Fibroblast of lung (primary cell): ENCODE measurements at regions not wholly inside any gene's neighbourhood (a gene's known extent, or its start where the extent isn't known, plus 50 kb on each side); places are given as distances from the start of the nearest gene placed in this dataset.

Source experiments
- EZH2 ChIP-seq: IDR thresholded peaks from 2 replicates; pipeline ENCODE4 v1.5.1; 2012; ENCODE audit warnings: low read length, control low read depth, mild to moderate bottlenecking; ENCODE audit errors: missing control alignments
- TF ChIP-seq, protein P1 (sequence below), 2 donors: IDR thresholded peaks in 1 of 2; conservative IDR thresholded peaks in 1 of 2; 1 replicate in 1 of 2; 2 replicates in 1 of 2; pipeline ENCODE4 v1.5.1; 2011 to 2012; ENCODE audit warnings: low read length in 2 of 2, control low read depth in 1 of 2, inconsistent platforms in 1 of 2, low read depth in 1 of 2, mild to moderate bottlenecking in 1 of 2

DNA sequence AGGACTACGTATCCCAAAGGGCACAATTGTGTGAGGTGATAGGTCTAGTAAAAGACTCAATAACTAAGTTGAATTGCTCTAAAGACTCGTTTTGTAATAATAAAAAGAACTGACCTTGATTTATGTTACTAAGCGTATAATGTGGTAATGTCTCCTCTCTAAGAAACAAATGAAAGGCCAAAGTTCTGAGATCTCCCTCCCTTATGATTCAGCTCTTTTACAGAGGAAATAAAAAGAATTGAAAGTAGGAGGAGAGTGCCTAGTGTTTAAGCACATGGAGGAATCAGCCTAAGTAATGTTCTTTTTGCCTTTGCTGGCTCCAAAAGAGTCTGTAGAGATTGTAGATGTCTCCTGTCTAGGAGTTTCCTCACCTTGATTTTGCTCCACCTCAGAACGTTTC lies 98.0 kb downstream of the ARL4A start:
- TF ChIP-seq, protein P1, sequence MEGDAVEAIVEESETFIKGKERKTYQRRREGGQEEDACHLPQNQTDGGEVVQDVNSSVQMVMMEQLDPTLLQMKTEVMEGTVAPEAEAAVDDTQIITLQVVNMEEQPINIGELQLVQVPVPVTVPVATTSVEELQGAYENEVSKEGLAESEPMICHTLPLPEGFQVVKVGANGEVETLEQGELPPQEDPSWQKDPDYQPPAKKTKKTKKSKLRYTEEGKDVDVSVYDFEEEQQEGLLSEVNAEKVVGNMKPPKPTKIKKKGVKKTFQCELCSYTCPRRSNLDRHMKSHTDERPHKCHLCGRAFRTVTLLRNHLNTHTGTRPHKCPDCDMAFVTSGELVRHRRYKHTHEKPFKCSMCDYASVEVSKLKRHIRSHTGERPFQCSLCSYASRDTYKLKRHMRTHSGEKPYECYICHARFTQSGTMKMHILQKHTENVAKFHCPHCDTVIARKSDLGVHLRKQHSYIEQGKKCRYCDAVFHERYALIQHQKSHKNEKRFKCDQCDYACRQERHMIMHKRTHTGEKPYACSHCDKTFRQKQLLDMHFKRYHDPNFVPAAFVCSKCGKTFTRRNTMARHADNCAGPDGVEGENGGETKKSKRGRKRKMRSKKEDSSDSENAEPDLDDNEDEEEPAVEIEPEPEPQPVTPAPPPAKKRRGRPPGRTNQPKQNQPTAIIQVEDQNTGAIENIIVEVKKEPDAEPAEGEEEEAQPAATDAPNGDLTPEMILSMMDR (conservative IDR thresholded peaks at IDR 0.05 in 1 of 2, IDR thresholded peaks at IDR 0.05 in 1 of 2; ENCODE audit: low read depth in 1 of 2, low read length in 2 of 2), result no peak
- TF ChIP-seq EZH2, result no peak
